ENCODE measurements at regions not wholly inside any gene's neighbourhood (a gene's known extent, or its start where the extent isn't known, plus 50 kb on each side); places are given as distances from the start of the nearest gene placed in this dataset.
A peak's percentile ranks its signal among the peaks of the same experiment; 100 is the strongest.

GRCh38 chr17:13973960-13974651, 95.2 kb upstream of the COX10 start:
- Histone ChIP-seq H3K9ac (ENCODE audit: low read length in 3 of 3) (no peak overlapping the region), H3K27me3 (ENCODE audit: control insufficient read depth, insufficient read depth, low read length) (no peaks in the 10 kb centered on the region), H3K4me3 (ENCODE audit: low read length in 3 of 3) (no peak overlapping the region), H3K36me3 (ENCODE audit: control insufficient read depth in 2 of 3, insufficient read depth in 3 of 3, low read length in 3 of 3) (no peaks in the 10 kb centered on the region), H3K27ac (ENCODE audit: low read depth in 2 of 2, low read length in 2 of 2) (no peak overlapping the region), H3K9me3 (ENCODE audit: control insufficient read depth in 2 of 3, insufficient read depth in 1 of 3, low read length in 3 of 3) (no peaks in the 10 kb centered on the region), H3K4me1 (ENCODE audit: control insufficient read depth in 2 of 3, insufficient read depth in 2 of 3, low read depth in 1 of 3, low read length in 3 of 3) (no peaks in the 10 kb centered on the region)
- TF ChIP-seq CTCF (IDR thresholded peaks at IDR 0.05; ENCODE audit: borderline replicate concordance, extremely low read depth, insufficient read depth) = no peak
- FAIRE-seq = no peak
- intact Hi-C loops (cut with DNase I) = no loop called here
- peak in 1 of 5 donors; percentile 9 for DNase-seq

- intact Hi-C loops (cut with DNase I) = no loop called here
- no peak overlapping the region for H3K4me3 ChIP-seq (ENCODE audit: low read length in 3 of 3)
- H3K27me3 ChIP-seq (ENCODE audit: control insufficient read depth, insufficient read depth, low read length) = no peaks in the 10 kb centered on the region
- TF ChIP-seq CTCF (IDR thresholded peaks at IDR 0.05; ENCODE audit: borderline replicate concordance, extremely low read depth, insufficient read depth) = no peak
- no peak for DNase-seq
- FAIRE-seq = no peak
- H3K9me3 ChIP-seq (ENCODE audit: control insufficient read depth in 2 of 3, insufficient read depth in 1 of 3, low read length in 3 of 3) = no peaks in the 10 kb centered on the region
- no peak overlapping the region for H3K27ac ChIP-seq (ENCODE audit: low read depth in 2 of 2, low read length in 2 of 2)
- H3K36me3 ChIP-seq (ENCODE audit: control insufficient read depth in 2 of 3, insufficient read depth in 3 of 3, low read length in 3 of 3) = no peaks in the 10 kb centered on the region
- H3K9ac ChIP-seq (ENCODE audit: low read length in 3 of 3) = no peak overlapping the region
- no peaks in the 10 kb centered on the region for H3K4me1 ChIP-seq (ENCODE audit: control insufficient read depth in 2 of 3, insufficient read depth in 2 of 3, low read depth in 1 of 3, low read length in 3 of 3)
These were observed 91.5 kb upstream of the COX10 start for GRCh38 chr17:13977837-13978236.

- no peaks in the 10 kb centered on the region for H3K27me3 ChIP-seq (ENCODE audit: control insufficient read depth, insufficient read depth, low read length)
- intact Hi-C loops (cut with DNase I) = no loop called here
- H3K4me1 ChIP-seq (ENCODE audit: control insufficient read depth in 2 of 3, insufficient read depth in 2 of 3, low read depth in 1 of 3, low read length in 3 of 3) = no peaks in the 10 kb centered on the region
- no peak overlapping the region for H3K4me3 ChIP-seq (ENCODE audit: low read length in 3 of 3)
- H3K9me3 ChIP-seq (ENCODE audit: control insufficient read depth in 2 of 3, insufficient read depth in 1 of 3, low read length in 3 of 3) = no peaks in the 10 kb centered on the region
- no peaks in the 10 kb centered on the region for H3K36me3 ChIP-seq (ENCODE audit: control insufficient read depth in 2 of 3, insufficient read depth in 3 of 3, low read length in 3 of 3)
- no peak overlapping the region for H3K27ac ChIP-seq (ENCODE audit: low read depth in 2 of 2, low read length in 2 of 2)
- TF ChIP-seq CTCF (IDR thresholded peaks at IDR 0.05; ENCODE audit: borderline replicate concordance, extremely low read depth, insufficient read depth) = no peak
- FAIRE-seq = no peak
- no peak for DNase-seq
- H3K9ac ChIP-seq (ENCODE audit: low read length in 3 of 3) = no peak overlapping the region
These were observed 90.8 kb upstream of the COX10 start for GRCh38 chr17:13978478-13978877.

- DNase-seq (no peak), FAIRE-seq (no peak)
- intact Hi-C loops (cut with DNase I) = no loop called here
- Histone ChIP-seq H3K27me3 (ENCODE audit: control insufficient read depth, insufficient read depth, low read length) (no peaks in the 10 kb centered on the region), H3K9ac (ENCODE audit: low read length in 3 of 3) (no peak overlapping the region), H3K27ac (ENCODE audit: low read depth in 2 of 2, low read length in 2 of 2) (no peak overlapping the region), H3K36me3 (ENCODE audit: control insufficient read depth in 2 of 3, insufficient read depth in 3 of 3, low read length in 3 of 3) (no peaks in the 10 kb centered on the region), H3K9me3 (ENCODE audit: control insufficient read depth in 2 of 3, insufficient read depth in 1 of 3, low read length in 3 of 3) (no peaks in the 10 kb centered on the region), H3K4me1 (ENCODE audit: control insufficient read depth in 2 of 3, insufficient read depth in 2 of 3, low read depth in 1 of 3, low read length in 3 of 3) (no peaks in the 10 kb centered on the region), H3K4me3 (ENCODE audit: low read length in 3 of 3) (no peak overlapping the region)
- TF ChIP-seq CTCF (IDR thresholded peaks at IDR 0.05; ENCODE audit: borderline replicate concordance, extremely low read depth, insufficient read depth) = no peak
These were observed 87.4 kb upstream of the COX10 start for GRCh38 chr17:13981881-13982280.

Measured in kidney (tissue), 13 donors.